Astrocyte (in vitro differentiated cells and primary cell): ENCODE measurements at regions not wholly inside any gene's neighbourhood (a gene's known extent, or its start where the extent isn't known, plus 50 kb on each side); places are given as distances from the start of the nearest gene placed in this dataset.

Experiments
- DNase-seq: peaks from one replicate; pipeline ENCODE4 v3.0.0-alpha.2; 2010; ENCODE audit warnings: low read depth
- FAIRE-seq: peaks from 2 replicates; lab custom pipeline; 2011; peaks lifted over from hg19 to GRCh38; lab: Jason Lieb, UNC
- H2AFZ ChIP-seq: 2 replicates; pipeline ENCODE4 v1.6.0; 2012; ENCODE audit warnings: low read depth, low read length, inconsistent platforms
- H3K27ac ChIP-seq: 2 replicates; pipeline ENCODE4 v1.5.1; 2011; ENCODE audit warnings: low read depth, low read length, inconsistent platforms
- H3K27me3 ChIP-seq: 2 replicates; pipeline ENCODE4 v1.6.0; 2011; ENCODE audit warnings: low read length, inconsistent platforms; ENCODE audit not compliant: insufficient read depth
- H3K36me3 ChIP-seq: 2 replicates; pipeline ENCODE4 v1.5.1; 2011; ENCODE audit warnings: low read length, inconsistent platforms; ENCODE audit not compliant: insufficient read depth
- H3K4me1 ChIP-seq: 2 replicates; pipeline ENCODE4 v1.5.1; 2011; ENCODE audit warnings: low read length, inconsistent platforms; ENCODE audit not compliant: insufficient read depth
- H3K4me2 ChIP-seq: 2 replicates; pipeline ENCODE4 v1.6.0; 2012; ENCODE audit warnings: low read length, inconsistent platforms
- H3K4me3 ChIP-seq: 2 replicates; pipeline ENCODE4 v1.5.1; 2011; ENCODE audit warnings: low read depth, mild to moderate bottlenecking, low read length, inconsistent platforms; ENCODE audit not compliant: insufficient read depth
- H3K79me2 ChIP-seq: 2 replicates; pipeline ENCODE4 v1.6.0; 2012; ENCODE audit warnings: mild to moderate bottlenecking, low read length, inconsistent platforms; ENCODE audit not compliant: insufficient read depth
- H3K9ac ChIP-seq: 2 replicates; pipeline ENCODE4 v1.6.0; 2012; ENCODE audit warnings: mild to moderate bottlenecking, low read length, inconsistent platforms
- H3K9me3 ChIP-seq: 2 replicates; pipeline ENCODE4 v1.5.1; 2012; ENCODE audit warnings: low read depth, mild to moderate bottlenecking, low read length, inconsistent platforms; ENCODE audit not compliant: insufficient read depth
- H4K20me1 ChIP-seq: 2 replicates; pipeline ENCODE4 v1.6.0; 2012; ENCODE audit warnings: low read length, inconsistent platforms; ENCODE audit not compliant: insufficient read depth
- H3K27ac Mint-ChIP-seq: one replicate; pipeline ENCODE4 v1.8.0; 2021; ENCODE audit warnings: mild to moderate bottlenecking, mixed read lengths; ENCODE audit not compliant: unreplicated experiment
- H3K27me3 Mint-ChIP-seq: one replicate; pipeline ENCODE4 v1.8.0; 2021; ENCODE audit warnings: low read depth, mixed read lengths; ENCODE audit not compliant: unreplicated experiment
- H3K36me3 Mint-ChIP-seq: one replicate; pipeline ENCODE4 v1.8.0; 2021; ENCODE audit warnings: low read depth, mixed read lengths; ENCODE audit not compliant: unreplicated experiment
- H3K4me1 Mint-ChIP-seq: one replicate; pipeline ENCODE4 v1.8.0; 2021; ENCODE audit warnings: low read depth, mixed read lengths; ENCODE audit not compliant: unreplicated experiment
- H3K4me3 Mint-ChIP-seq: one replicate; pipeline ENCODE4 v1.8.0; 2021; ENCODE audit warnings: mild to moderate bottlenecking, moderate library complexity, mixed read lengths; ENCODE audit not compliant: unreplicated experiment
- H3K9me3 Mint-ChIP-seq: one replicate; pipeline ENCODE4 v1.8.0; 2021; ENCODE audit warnings: mild to moderate bottlenecking, mixed read lengths; ENCODE audit not compliant: unreplicated experiment
- EZH2 ChIP-seq: IDR thresholded peaks from 2 replicates; pipeline ENCODE4 v1.6.1; 2012; ENCODE audit warnings: mild to moderate bottlenecking, low read length, inconsistent platforms; ENCODE audit not compliant: insufficient read depth
- TF ChIP-seq, protein P1 (sequence below): IDR thresholded peaks from 2 replicates; pipeline ENCODE4 v1.5.1; 2011; ENCODE audit warnings: low read depth, mild to moderate bottlenecking, inconsistent platforms, low read length, moderate library complexity; ENCODE audit not compliant: insufficient read depth

GRCh38 chr14:39582028-39582654 is 149.9 kb upstream of the FBXO33 start:
- Histone ChIP-seq H3K4me3 (no peak overlapping the region), H3K27ac (no peak overlapping the region), H3K9ac (no peak overlapping the region), H2AFZ (no peak overlapping the region), H3K79me2 (no peaks in the 10 kb centered on the region), H3K36me3 (no peaks in the 10 kb centered on the region), H3K4me1 (no peaks in the 10 kb centered on the region), H3K27me3 (no peaks in the 10 kb centered on the region), H3K9me3 (no peaks in the 10 kb centered on the region), H4K20me1 (no peaks in the 10 kb centered on the region), H3K4me2 (no peak overlapping the region)
- Mint-ChIP-seq H3K4me3 (no peak overlapping the region), H3K27me3 (no peaks in the 10 kb centered on the region), H3K27ac (no peak overlapping the region), H3K4me1 (peaks cover 3% of the 10 kb centered on the region), H3K36me3 (no peaks in the 10 kb centered on the region), H3K9me3 (peaks cover 1% of the 10 kb centered on the region)
- TF ChIP-seq, protein P1, sequence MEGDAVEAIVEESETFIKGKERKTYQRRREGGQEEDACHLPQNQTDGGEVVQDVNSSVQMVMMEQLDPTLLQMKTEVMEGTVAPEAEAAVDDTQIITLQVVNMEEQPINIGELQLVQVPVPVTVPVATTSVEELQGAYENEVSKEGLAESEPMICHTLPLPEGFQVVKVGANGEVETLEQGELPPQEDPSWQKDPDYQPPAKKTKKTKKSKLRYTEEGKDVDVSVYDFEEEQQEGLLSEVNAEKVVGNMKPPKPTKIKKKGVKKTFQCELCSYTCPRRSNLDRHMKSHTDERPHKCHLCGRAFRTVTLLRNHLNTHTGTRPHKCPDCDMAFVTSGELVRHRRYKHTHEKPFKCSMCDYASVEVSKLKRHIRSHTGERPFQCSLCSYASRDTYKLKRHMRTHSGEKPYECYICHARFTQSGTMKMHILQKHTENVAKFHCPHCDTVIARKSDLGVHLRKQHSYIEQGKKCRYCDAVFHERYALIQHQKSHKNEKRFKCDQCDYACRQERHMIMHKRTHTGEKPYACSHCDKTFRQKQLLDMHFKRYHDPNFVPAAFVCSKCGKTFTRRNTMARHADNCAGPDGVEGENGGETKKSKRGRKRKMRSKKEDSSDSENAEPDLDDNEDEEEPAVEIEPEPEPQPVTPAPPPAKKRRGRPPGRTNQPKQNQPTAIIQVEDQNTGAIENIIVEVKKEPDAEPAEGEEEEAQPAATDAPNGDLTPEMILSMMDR = no peak
- FAIRE-seq (no peak), DNase-seq (no peak)

DNA sequence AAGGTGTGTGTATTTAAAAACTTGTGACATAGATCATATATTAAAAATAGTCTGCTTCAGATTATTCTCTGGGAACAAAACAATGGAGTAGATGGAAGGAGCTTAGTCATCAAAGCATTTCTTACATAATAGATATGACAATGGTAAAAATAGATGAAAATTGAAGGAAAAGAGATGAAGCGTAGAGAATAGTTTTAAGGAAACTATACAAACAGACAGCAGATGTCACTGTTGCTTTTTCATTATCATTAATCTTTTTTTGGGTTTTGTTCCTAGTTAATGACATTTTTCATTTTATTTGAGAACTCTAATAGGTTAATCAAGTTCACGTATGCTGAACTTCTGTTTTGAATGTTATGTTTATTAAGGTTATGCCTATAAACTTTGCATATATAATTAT is 149.2 kb upstream of the FBXO33 start:
- H3K9ac ChIP-seq = no peak overlapping the region
- no peak overlapping the region for H3K4me2 ChIP-seq
- H3K27me3 ChIP-seq = no peaks in the 10 kb centered on the region
- no peak for FAIRE-seq
- Mint-ChIP-seq H3K36me3 (no peaks in the 10 kb centered on the region), H3K27me3 (no peaks in the 10 kb centered on the region), H3K4me1 (peaks cover 4% of the 10 kb centered on the region), H3K9me3 (no peaks in the 10 kb centered on the region), H3K4me3 (no peak overlapping the region), H3K27ac (no peak overlapping the region)
- no peaks in the 10 kb centered on the region for H3K4me1 ChIP-seq
- no peak overlapping the region for H3K4me3 ChIP-seq
- H2AFZ ChIP-seq = no peak overlapping the region
- no peaks in the 10 kb centered on the region for H3K9me3 ChIP-seq
- H4K20me1 ChIP-seq = no peaks in the 10 kb centered on the region
- TF ChIP-seq, protein P1 = no peak
- no peak for TF ChIP-seq EZH2
- DNase-seq = no peak
- no peaks in the 10 kb centered on the region for H3K79me2 ChIP-seq
- H3K27ac ChIP-seq = no peak overlapping the region
- H3K36me3 ChIP-seq = no peaks in the 10 kb centered on the region

- H3K4me3 ChIP-seq = no peak overlapping the region
- DNase-seq = no peak
These were observed 148.5 kb upstream of the FBXO33 start for GRCh38 chr14:39580696-39581095.

More at GRCh38 chr14:39580696-39581095, 148.5 kb upstream of the FBXO33 start:
- H2AFZ ChIP-seq = no peak overlapping the region
- no peak overlapping the region for H3K4me2 ChIP-seq
- H3K9me3 Mint-ChIP-seq = peaks cover under 1% of the 10 kb centered on the region
- no peaks in the 10 kb centered on the region for H4K20me1 ChIP-seq
- no peak overlapping the region for H3K4me3 Mint-ChIP-seq
- no peak overlapping the region for H3K9ac ChIP-seq
- H3K36me3 ChIP-seq = no peaks in the 10 kb centered on the region
- no peaks in the 10 kb centered on the region for H3K79me2 ChIP-seq
- no peaks in the 10 kb centered on the region for H3K27me3 Mint-ChIP-seq
- TF ChIP-seq, protein P1 = no peak
- no peak for TF ChIP-seq EZH2
- no peaks in the 10 kb centered on the region for H3K36me3 Mint-ChIP-seq
- H3K27me3 ChIP-seq = no peaks in the 10 kb centered on the region
- no peak overlapping the region for H3K27ac Mint-ChIP-seq
- H3K4me1 Mint-ChIP-seq = peaks cover 4% of the 10 kb centered on the region
- no peak for FAIRE-seq
- H3K9me3 ChIP-seq = no peaks in the 10 kb centered on the region
- H3K27ac ChIP-seq = no peak overlapping the region
- H3K4me1 ChIP-seq = no peaks in the 10 kb centered on the region
